Caco-2 (cell line): ENCODE measurements at regions not wholly inside any gene's neighbourhood (a gene's known extent, or its start where the extent isn't known, plus 50 kb on each side); places are given as distances from the start of the nearest gene placed in this dataset.

Experiments
- BruUV-seq: library from RNA; stranded (reverse); fragments of 400-500 nt; replicated peaks from 2 replicates; lab custom pipeline; 2021; lab: Mats Ljungman, UMichigan
- CTCF ChIA-PET: fragments of 300-600 bp; sonication (Branson Sonifier 250); formaldehyde crosslinking; loops from one replicate; lab custom pipeline; 2022; ENCODE audit warnings: antibody characterized with exemption; lab: Charles Lee
- POLR2A ChIA-PET: fragments of 300-600 bp; sonication (Branson Sonifier 250); formaldehyde crosslinking; loops from one replicate; lab custom pipeline; 2022; ENCODE audit warnings: antibody characterized with exemption; lab: Charles Lee
- DNase-seq, 2 experiments: peaks; one replicate each; pipeline versions ENCODE4 v3.0.0 to v3.0.0-alpha.2; 2020 to 2022
- H3K27me3 ChIP-seq: replicated peaks from 2 replicates; pipeline ENCODE4 v1.6.0; 2011; ENCODE audit warnings: low read length; ENCODE audit not compliant: control insufficient read depth, insufficient read depth
- H3K36me3 ChIP-seq: 2 replicates; pipeline ENCODE4 v1.5.1; 2011; ENCODE audit warnings: low read length; ENCODE audit not compliant: control insufficient read depth, insufficient read depth
- H3K4me1 ChIP-seq: fragments of 250-450 bp; sonication (Bioruptor Pico); 2 replicates; pipeline ENCODE4 v1.5.1; 2020; ENCODE audit warnings: mild to moderate bottlenecking
- H3K4me3 ChIP-seq: 2 replicates; pipeline ENCODE4 v1.5.1; 2011; ENCODE audit warnings: low read depth, mild to moderate bottlenecking, control low read depth, low read length
- H3K9me3 ChIP-seq: fragments of 250-450 bp; sonication (Bioruptor Pico); 2 replicates; pipeline ENCODE4 v1.5.1; 2020; ENCODE audit warnings: mild to moderate bottlenecking, moderate library complexity
- H3K27ac Mint-ChIP-seq: one replicate; pipeline ENCODE4 v1.8.0; 2022; ENCODE audit warnings: mixed read lengths; ENCODE audit not compliant: unreplicated experiment
- H3K27me3 Mint-ChIP-seq: one replicate; pipeline ENCODE4 v1.8.0; 2022; ENCODE audit warnings: mixed read lengths; ENCODE audit not compliant: insufficient read depth, unreplicated experiment
- H3K36me3 Mint-ChIP-seq: one replicate; pipeline ENCODE4 v1.8.0; 2022; ENCODE audit warnings: mild to moderate bottlenecking, mixed read lengths; ENCODE audit not compliant: insufficient read depth, unreplicated experiment
- H3K4me1 Mint-ChIP-seq: one replicate; pipeline ENCODE4 v1.8.0; 2022; ENCODE audit warnings: low read depth, mixed read lengths; ENCODE audit not compliant: unreplicated experiment
- H3K4me3 Mint-ChIP-seq: one replicate; pipeline ENCODE4 v1.8.0; 2022; ENCODE audit warnings: mild to moderate bottlenecking, moderate library complexity, mixed read lengths; ENCODE audit not compliant: unreplicated experiment
- H3K9me3 Mint-ChIP-seq: one replicate; pipeline ENCODE4 v1.8.0; 2022; ENCODE audit warnings: mixed read lengths; ENCODE audit not compliant: unreplicated experiment
- intact Hi-C: fragments of 100-400 bp; cut with micrococcal nuclease; formaldehyde crosslinking; loops from one replicate; pipeline ENCODE4 v1.10.0; 2022; ENCODE audit not compliant: unreplicated experiment
- TF ChIP-seq, protein P1 (sequence below), 2 experiments: fragments of 200-600 bp in 1 of 2; IDR thresholded peaks; 1 replicate in 1 of 2; 2 replicates in 1 of 2; pipeline versions ENCODE4 v1.5.1 to v1.8.0; 2011 to 2022; ENCODE audit warnings: antibody characterized with exemption in 1 of 2, control low read depth in 1 of 2, inconsistent platforms in 1 of 2, low read depth in 1 of 2, low read length in 1 of 2, mild to moderate bottlenecking in 1 of 2, moderate library complexity in 1 of 2; ENCODE audit not compliant: insufficient read depth in 1 of 2, severe bottlenecking in 1 of 2, unreplicated experiment in 1 of 2

- H3K36me3 Mint-ChIP-seq = no peaks in the 10 kb centered on the region
Measured at GRCh38 chr2:144996225-144996795, 476.4 kb upstream of the ZEB2 start.

DNA sequence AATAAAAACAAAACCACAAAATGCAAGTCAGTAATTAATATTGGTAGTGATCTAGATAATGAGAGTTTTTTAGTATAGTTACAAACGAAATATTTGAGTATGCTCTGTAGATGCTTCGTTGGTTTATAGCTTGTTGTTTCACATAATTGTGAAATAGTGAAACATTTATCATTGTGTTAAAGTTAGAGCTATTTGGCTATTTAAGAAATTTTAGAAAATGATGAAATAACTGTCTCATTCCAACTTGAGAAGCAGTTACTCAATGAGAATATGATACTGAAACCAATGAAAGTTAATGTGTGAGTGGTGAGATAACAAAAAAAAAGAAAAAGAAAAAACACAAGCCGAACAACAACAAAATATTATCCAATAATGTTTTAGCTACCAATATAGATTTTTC, 475.6 kb upstream of the ZEB2 start:
- no peak overlapping the region for H3K4me3 Mint-ChIP-seq
- H3K36me3 Mint-ChIP-seq = no peaks in the 10 kb centered on the region
- no peaks in the 10 kb centered on the region for H3K9me3 Mint-ChIP-seq
- BruUV-seq = no TSS peak
- ChIA-PET POLR2A (no interaction called here), CTCF (no interaction called here)
- Histone ChIP-seq H3K4me3 (no peak overlapping the region), H3K36me3 (no peaks in the 10 kb centered on the region), H3K9me3 (no peaks in the 10 kb centered on the region), H3K27me3 (no peaks in the 10 kb centered on the region), H3K4me1 (no peaks in the 10 kb centered on the region)
- intact Hi-C loops = no loop called here
- DNase-seq = no peak
- TF ChIP-seq, protein P1, sequence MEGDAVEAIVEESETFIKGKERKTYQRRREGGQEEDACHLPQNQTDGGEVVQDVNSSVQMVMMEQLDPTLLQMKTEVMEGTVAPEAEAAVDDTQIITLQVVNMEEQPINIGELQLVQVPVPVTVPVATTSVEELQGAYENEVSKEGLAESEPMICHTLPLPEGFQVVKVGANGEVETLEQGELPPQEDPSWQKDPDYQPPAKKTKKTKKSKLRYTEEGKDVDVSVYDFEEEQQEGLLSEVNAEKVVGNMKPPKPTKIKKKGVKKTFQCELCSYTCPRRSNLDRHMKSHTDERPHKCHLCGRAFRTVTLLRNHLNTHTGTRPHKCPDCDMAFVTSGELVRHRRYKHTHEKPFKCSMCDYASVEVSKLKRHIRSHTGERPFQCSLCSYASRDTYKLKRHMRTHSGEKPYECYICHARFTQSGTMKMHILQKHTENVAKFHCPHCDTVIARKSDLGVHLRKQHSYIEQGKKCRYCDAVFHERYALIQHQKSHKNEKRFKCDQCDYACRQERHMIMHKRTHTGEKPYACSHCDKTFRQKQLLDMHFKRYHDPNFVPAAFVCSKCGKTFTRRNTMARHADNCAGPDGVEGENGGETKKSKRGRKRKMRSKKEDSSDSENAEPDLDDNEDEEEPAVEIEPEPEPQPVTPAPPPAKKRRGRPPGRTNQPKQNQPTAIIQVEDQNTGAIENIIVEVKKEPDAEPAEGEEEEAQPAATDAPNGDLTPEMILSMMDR (IDR thresholded peaks at IDR 0.05; ENCODE audit: insufficient read depth in 1 of 2, low read depth in 1 of 2, low read length in 1 of 2, severe bottlenecking in 1 of 2, unreplicated experiment in 1 of 2) = no peak
- H3K4me1 Mint-ChIP-seq = no peaks in the 10 kb centered on the region
- H3K27ac Mint-ChIP-seq = no peak overlapping the region
- H3K27me3 Mint-ChIP-seq = peaks cover 10% of the 10 kb centered on the region

More at GRCh38 chr2:144996225-144996795, 476.4 kb upstream of the ZEB2 start:
- Mint-ChIP-seq H3K27me3 (peaks cover 10% of the 10 kb centered on the region), H3K4me3 (no peak overlapping the region), H3K9me3 (no peaks in the 10 kb centered on the region), H3K4me1 (no peaks in the 10 kb centered on the region), H3K27ac (no peak overlapping the region)
- Histone ChIP-seq H3K36me3 (no peaks in the 10 kb centered on the region), H3K4me1 (no peaks in the 10 kb centered on the region), H3K27me3 (no peaks in the 10 kb centered on the region), H3K9me3 (no peaks in the 10 kb centered on the region), H3K4me3 (no peak overlapping the region)
- ChIA-PET POLR2A (no interaction called here), CTCF (no interaction called here)
- BruUV-seq = no TSS peak
- intact Hi-C loops = no loop called here
- no peak for DNase-seq
- TF ChIP-seq, protein P1 (IDR thresholded peaks at IDR 0.05; ENCODE audit: insufficient read depth in 1 of 2, low read depth in 1 of 2, low read length in 1 of 2, severe bottlenecking in 1 of 2, unreplicated experiment in 1 of 2) = no peak

GRCh38 chr2:144990661-144991060, 470.7 kb upstream of the ZEB2 start:
- H3K4me1 ChIP-seq = no peaks in the 10 kb centered on the region
- no peak overlapping the region for H3K4me3 ChIP-seq
- TF ChIP-seq, protein P1 (IDR thresholded peaks at IDR 0.05; ENCODE audit: insufficient read depth in 1 of 2, low read depth in 1 of 2, low read length in 1 of 2, severe bottlenecking in 1 of 2, unreplicated experiment in 1 of 2) = no peak
- H3K9me3 ChIP-seq = no peaks in the 10 kb centered on the region
- H3K27me3 ChIP-seq = no peaks in the 10 kb centered on the region
- BruUV-seq = no TSS peak
- Mint-ChIP-seq H3K27me3 (peaks cover 14% of the 10 kb centered on the region), H3K4me3 (no peak overlapping the region), H3K27ac (no peak overlapping the region), H3K4me1 (no peaks in the 10 kb centered on the region), H3K9me3 (no peaks in the 10 kb centered on the region), H3K36me3 (no peaks in the 10 kb centered on the region)
- ChIA-PET POLR2A (no interaction called here), CTCF (no interaction called here)
- H3K36me3 ChIP-seq = no peaks in the 10 kb centered on the region
- no peak for DNase-seq
- intact Hi-C loops = no loop called here
